ENCODE measurements at regions not wholly inside any gene's neighbourhood (a gene's known extent, or its start where the extent isn't known, plus 50 kb on each side); places are given as distances from the start of the nearest gene placed in this dataset.
A peak's percentile ranks its signal among the peaks of the same experiment; 100 is the strongest.

- intact Hi-C loops (cut with DNase I, micrococcal nuclease), result no loop called here
- no peak for TF ChIP-seq CTCF (IDR thresholded peaks at IDR 0.05)
- Histone ChIP-seq H3K4me1 (ENCODE audit: low read depth) (no peaks in the 10 kb centered on the region), H3K9me3 (no peaks in the 10 kb centered on the region), H3K4me3 (no peak overlapping the region), H3K36me3 (ENCODE audit: low read depth) (no peaks in the 10 kb centered on the region)
- ATAC-seq, result peak; percentile 87
- DNase-seq, result peak in 2 of 3 donors; percentile 31 to 62
Observed at GRCh38 chr12:58302487-58303011, 361.2 kb downstream of the ATP23 start.

DNA sequence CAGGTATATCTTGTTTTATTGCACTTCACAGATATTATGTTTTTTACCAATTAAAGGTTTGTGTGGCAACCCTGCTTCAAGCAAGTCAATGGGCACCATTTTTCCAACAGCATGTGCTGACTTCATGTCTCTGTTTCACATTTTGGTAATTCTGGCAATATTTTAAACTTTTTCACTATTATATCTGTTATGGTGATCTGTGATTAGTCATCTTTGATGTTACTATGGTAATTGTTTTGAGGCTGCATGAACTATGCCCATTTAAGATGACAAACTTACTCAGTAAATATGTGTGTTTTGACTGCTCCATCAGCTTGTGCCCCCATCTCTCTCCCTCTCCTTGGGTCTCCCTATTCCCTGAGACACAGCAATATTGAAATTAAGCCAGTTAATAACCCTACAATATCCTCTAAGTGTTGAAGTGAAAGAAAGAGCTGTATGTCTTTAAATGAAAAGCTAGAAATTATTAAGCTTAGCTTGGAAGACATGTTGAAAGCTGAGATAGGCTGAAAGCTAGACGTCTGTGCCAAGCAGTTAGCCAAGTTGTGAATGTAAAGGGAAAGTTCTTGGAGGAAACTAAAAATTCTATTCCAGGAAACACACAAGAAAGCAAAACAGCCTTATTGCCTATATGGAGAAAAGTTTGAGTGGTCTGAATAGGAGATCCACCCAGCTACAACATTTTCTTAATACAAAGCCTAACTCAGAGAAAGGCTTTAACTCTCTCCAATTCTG lies 365.1 kb downstream of the ATP23 start:
- no peak for ATAC-seq
- Histone ChIP-seq H3K36me3 (ENCODE audit: low read depth) (no peaks in the 10 kb centered on the region), H3K9me3 (no peaks in the 10 kb centered on the region), H3K4me3 (no peak overlapping the region), H3K4me1 (ENCODE audit: low read depth) (no peaks in the 10 kb centered on the region)
- TF ChIP-seq CTCF (IDR thresholded peaks at IDR 0.05), result no peak
- DNase-seq, result no peak
- intact Hi-C loops (cut with DNase I, micrococcal nuclease), result no loop called here

DNA sequence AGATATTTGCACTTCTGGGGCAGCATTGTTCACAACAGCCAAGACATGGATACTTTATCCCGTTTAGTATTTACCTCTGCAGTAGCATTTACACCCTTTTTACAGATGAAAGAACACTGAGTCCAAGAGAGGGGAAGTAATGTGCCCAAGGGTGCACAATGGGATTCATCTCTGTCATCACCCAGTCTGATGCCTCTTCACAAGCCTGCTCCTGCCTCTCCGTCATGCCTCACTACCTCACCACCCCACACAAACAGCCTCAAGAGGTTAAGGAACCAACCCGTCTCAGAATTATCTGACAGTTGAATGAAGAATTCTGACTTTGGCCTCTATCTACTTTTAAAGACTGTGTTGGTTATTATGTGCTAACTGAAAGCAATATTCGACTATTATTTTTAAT lies 368.4 kb downstream of the ATP23 start:
- Histone ChIP-seq H3K36me3 (ENCODE audit: low read depth) (no peaks in the 10 kb centered on the region), H3K4me3 (no peak overlapping the region), H3K9me3 (no peaks in the 10 kb centered on the region), H3K4me1 (ENCODE audit: low read depth) (no peaks in the 10 kb centered on the region)
- no peak for TF ChIP-seq CTCF (IDR thresholded peaks at IDR 0.05)
- DNase-seq (no peak), ATAC-seq (no peak)
- intact Hi-C loops (cut with DNase I, micrococcal nuclease), result no loop called here

DNA sequence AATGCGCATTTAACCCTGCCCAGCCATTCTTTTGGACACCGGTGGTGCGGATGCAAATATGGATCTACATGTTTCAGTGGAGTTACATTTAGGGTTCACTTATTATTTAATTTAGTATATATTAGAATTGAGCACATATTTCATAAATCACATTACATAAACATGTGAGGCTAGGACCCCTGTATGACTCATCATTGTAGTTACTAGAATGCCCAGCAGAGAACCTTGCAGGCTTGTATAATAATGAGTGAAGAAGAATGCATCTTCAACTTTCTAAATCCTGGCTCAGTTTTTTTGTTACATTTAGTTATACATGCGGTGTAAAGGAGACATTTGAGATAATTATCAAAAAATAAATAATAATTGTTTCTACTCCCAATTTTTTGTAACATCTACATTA lies 369.0 kb downstream of the ATP23 start:
- no peaks in the 10 kb centered on the region for H3K36me3 ChIP-seq (ENCODE audit: low read depth)

DNA sequence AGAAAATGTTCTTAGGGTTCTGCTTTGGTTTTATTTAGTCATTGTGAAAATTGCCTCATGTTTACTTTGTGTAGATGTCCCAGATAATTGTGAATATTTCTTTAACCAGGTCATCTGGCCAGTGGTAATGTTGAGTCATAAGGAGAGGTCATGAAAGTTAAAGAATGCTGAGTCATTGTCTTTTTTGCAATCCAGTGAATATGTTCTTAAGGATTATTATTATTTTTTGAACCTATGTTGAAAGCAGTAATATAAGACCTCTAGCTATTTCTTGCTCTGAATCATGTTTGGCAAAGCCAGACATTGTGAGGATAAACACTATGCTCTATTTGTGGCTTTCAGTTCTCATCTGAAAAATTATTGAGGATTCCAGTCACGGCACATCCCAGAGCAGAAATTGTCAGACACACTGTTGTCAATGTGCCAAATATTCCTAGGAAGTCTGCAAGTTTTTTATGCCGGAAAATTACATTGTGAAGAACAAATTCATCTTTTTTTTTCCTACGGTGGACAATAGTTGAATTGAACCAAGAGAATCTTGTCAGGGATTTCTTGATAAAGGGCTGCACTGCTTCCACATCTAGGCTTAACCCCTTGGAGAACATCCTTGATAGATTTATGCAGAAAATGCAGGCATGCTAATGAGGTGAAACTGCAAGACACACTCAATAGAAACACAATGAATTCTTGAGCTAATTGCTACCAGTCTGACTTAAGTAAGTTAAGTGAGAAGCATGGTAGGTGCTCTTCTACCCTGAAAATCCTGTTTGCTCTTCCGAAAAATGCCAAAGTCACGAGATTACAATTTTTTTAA lies 369.6 kb downstream of the ATP23 start:
- no peak for DNase-seq
- no peaks in the 10 kb centered on the region for H3K4me1 ChIP-seq (ENCODE audit: low read depth)
- H3K4me3 ChIP-seq, result no peak overlapping the region
- no peak for TF ChIP-seq CTCF (IDR thresholded peaks at IDR 0.05)
- intact Hi-C loops (cut with DNase I, micrococcal nuclease), result no loop called here
- ATAC-seq, result no peak
- H3K36me3 ChIP-seq (ENCODE audit: low read depth), result no peaks in the 10 kb centered on the region
- H3K9me3 ChIP-seq, result no peaks in the 10 kb centered on the region

More for the DNA sequence above, 369.0 kb downstream of the ATP23 start:
- intact Hi-C loops (cut with DNase I, micrococcal nuclease), result no loop called here
- DNase-seq, result no peak
- no peak for ATAC-seq
- H3K9me3 ChIP-seq, result no peaks in the 10 kb centered on the region
- H3K4me3 ChIP-seq, result no peak overlapping the region
- no peak for TF ChIP-seq CTCF (IDR thresholded peaks at IDR 0.05)
- no peaks in the 10 kb centered on the region for H3K4me1 ChIP-seq (ENCODE audit: low read depth)
